HG03520 (cell line): ENCODE measurements at regions not wholly inside any gene's neighbourhood (a gene's known extent, or its start where the extent isn't known, plus 50 kb on each side); places are given as distances from the start of the nearest gene placed in this dataset.
"Not testable (repeated sequence)": the region's sequence is repeated elsewhere in the genome, so short reads cannot be mapped to it uniquely, and the experiment has no call there.

Source experiments
- ATAC-seq: cut with Tn5 transposase; IDR thresholded peaks from one replicate; pipeline ENCODE4 v1.9.1; 2021; ENCODE audit warnings: mild to moderate bottlenecking, moderate library complexity; ENCODE audit not compliant: unreplicated experiment

DNA sequence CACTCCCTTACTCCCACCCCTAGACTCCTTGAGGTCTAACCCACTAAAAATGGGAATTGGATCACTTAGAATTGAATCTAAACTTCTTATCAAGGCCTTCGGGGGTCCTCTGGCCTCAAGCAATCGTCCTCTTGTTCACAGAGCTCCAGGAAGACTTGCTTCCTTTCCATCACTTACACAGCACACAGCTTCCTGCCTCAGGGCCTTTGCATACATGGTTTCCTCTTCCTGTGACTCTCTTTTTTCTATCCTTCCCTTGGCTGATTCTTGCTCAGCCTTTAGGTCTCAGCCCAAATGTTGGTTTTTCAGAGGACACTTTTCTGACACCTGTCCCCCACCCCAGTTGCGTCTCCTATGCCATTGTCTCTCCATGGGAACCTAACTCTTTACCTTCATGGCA, 50.0 kb upstream of the ALDH1B1 start:
- no peak for ATAC-seq

DNA sequence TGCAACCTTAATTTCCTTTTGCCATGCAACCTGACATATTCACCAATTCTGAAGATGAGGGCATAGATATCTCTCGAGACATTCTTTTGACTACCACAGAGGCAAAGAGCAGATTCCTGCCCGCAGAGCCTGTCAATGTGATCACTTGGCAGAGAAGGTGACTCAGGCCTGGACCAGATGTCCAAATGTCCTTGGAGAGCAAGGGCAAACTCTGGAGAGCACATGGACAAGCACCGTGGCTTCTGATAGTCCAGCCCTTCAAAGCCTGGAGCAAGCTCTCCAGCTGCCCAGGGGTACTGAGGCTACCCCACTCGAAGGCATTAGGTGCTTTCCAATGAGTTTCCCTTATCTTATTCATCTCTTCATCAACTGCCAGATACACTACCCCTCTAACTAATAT, 50.4 kb upstream of the ALDH1B1 start:
- no peak for ATAC-seq

DNA sequence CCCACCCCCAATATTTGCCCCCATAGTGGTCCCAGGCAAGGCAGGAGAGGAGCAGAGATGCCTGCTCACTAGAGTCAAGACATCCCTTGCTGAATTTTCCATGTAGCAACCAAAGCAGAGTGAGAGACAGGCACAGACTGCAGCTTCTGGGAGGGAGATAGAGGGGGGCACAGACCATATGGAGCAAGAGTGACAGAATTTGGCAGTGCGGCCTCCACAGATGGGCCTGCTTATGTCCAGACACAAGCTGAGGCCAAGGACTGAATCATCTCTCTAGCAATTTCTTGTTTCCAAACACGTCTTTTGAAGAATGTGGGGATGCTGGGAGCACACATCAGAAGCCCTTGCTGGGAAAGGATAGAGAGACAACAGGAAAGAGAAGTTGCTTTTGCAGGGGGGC, 53.0 kb upstream of the ALDH1B1 start:
- ATAC-seq = no peak

DNA sequence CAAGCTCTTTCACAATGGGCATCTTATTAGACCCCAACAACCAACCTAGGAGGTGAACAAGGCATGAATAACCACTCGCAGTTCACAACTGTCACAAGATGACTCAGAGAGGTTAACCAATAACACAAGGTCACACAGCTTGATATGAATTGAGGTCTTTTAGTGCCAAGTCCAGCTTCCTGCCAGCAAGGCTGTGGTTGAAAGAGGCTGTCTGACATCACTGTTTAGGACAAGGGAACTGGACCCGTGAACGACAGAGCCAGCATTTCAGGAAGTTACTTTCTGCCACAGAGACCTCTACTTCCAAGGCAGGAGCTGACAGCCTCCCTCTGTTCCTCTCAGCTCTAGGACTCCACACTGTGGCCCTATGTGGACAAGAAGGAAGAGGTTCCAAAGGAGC, 53.4 kb upstream of the ALDH1B1 start:
- ATAC-seq = no peak

DNA sequence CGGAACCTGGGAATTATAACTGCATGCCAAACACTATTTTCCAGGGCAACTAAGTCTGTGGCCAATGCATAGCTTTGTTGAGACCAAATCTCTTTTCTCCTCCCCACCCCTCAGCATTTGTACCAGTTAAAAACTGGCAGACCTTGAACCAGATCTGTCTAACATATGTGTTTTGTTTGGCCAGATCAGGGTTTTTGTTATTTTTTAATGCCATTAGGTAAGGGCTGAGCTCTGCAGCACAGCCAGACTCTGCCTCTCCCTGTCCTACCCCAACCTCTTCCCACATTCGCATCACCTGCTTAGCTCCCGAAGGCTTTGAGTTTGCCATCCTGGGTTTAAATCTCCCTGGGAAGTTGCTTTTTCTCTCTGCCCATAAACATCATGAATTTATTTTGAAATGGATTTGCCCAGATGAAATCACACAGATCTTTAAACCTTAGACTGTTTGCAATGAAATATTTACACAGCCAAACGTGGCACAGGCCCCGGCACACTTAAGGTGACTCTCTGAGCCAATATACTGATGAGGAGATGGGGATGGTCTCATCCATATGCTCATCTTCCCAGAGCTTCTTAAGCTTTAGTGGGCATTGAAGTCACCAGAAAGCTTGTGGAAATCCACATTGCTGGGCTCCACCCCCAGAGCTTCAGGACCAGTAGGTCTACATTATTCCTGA, 54.0 kb upstream of the ALDH1B1 start:
- ATAC-seq = no peak

DNA sequence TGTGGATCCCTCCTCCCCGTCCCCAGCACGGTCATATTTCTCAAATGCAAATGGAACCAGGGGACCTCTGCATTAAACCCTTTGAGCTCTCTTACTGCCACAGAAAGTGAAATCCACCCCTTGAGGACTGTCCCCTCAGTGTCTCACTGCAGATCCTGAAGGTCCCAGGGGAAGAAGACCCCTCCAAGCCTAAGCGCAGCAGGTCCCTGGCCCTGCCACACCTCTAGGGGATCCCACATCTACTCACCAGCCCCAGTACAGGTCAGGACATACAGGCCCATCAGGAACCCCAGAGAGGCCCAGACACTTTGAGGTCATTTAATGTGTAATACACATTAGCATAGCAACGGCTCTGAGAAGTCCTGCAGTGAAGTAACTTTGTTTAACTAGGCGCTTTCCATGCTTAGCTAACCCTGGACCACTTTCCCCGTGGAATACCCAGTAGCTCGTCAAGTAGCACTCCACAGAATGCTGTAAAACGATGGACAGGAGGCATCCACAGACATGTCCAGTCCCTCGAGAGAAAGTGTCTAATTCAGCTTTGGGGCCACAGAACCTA, 54.7 kb upstream of the ALDH1B1 start:
- ATAC-seq = no peak

DNA sequence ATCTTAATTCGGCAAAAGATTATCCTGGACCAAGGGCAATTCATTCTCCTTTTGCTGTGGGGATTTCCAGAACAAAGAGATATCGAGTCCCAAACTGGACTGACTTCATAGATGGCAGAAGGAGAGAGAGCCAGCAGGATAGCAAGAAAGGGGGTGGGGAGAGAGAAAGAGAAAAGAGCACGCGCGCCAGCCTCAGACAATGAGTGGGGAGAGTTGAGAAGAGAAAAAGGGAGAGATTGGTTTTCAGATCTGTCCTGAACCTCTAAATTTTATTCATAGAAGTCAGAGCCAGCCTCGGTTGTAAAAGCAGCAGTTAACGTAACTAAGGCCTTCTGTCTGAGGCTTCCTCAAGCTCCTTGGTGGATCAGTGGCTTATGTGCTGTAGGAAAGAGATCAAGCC, 55.3 kb upstream of the ALDH1B1 start:
- ATAC-seq = no peak

DNA sequence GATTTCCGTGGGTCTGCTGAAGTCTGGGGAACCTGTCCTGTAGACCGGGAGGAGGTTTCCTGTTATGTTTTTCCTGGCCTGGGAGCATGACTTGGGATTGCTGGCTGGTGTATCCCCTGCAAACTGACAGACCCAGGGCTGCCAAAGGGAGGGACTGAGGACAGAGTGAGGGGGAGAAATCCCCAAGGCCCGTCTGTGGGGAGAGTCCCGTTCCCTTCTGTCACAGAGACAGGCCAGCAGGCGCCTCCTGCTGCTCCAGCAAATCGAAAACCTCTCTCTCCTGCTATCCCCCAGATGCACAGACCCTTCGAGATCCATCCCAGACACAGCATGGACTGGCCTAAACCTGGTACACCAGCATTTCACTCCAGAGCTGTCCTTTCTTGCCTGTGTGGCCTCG, 56.2 kb upstream of the ALDH1B1 start:
- ATAC-seq = no peak

DNA sequence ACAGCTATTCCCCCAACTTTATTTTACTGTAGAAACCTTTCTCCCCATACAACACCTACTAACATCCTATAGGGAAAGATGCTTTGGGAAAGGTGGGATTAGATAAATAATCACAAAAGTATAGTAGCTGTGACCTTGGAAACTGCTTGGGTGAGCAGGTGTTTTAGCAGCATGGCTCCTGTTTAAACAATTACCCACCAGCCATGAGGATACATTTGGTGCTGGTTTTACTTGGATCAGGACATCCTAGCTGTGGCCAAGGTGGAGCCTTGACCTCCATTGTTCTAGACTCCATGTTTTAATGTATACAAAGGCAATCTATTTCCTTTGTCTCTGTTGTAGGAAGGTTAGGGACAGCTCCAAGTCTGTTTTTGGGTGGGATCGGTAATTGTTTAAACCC, 56.8 kb upstream of the ALDH1B1 start:
- no peak for ATAC-seq

DNA sequence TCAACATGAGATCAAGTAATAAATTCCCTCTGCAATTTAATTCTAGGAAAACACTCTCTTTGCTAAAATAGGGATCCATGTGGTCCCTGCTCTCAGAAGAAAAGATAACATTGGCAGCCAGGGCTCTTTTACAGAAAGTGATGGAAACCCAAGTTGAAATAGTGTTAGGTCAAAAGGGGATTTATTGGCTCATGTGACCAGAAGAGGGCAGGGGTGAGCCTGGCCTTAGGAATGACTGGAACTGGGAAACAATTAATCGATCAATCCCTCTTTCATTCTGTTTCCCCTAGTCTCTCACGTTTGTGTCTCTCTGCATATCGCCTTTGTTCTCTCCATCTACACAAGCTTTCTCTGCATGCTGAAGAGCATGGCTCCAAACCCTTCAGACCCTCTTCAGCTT, 58.3 kb upstream of the ALDH1B1 start:
- ATAC-seq = no peak

DNA sequence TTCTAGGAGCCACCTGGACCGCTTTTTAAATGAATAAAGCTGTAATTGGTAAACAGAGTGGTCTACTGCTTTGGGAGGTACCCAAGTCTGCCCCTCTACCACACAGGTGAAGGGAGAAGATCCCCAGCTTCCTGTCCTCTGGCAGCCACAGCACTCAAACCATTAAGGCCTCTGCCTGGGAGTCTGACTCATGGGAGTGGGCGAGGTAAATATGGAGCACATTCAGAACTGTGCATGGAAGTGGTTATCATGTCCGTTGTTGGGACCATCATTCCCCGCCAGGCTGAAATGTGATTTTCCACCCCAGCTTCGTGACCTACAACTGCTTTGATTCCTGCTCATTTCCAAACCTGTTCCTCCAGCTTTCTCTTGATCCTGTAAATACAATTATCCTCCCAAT, 59.5 kb upstream of the ALDH1B1 start:
- ATAC-seq = no peak

DNA sequence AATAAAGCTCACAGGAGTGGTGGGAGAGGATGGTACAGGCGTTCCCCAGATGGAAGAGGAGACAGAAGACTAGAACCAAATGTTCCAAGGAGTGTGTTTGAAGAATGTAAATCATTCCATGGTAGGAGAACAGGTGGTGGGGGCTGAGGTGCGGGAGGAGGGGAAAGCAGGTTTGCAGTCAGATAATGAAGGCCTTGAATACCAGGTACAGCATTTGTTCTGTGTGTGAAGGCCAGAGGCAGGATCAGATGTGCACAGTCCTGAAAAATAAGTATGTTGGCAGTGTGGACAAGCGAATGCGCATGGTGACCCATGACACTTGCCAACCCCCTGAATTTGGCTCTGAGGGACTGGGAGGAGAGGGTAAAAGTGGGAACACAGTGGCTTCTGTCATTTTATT, 59.9 kb upstream of the ALDH1B1 start:
- no peak for ATAC-seq

DNA sequence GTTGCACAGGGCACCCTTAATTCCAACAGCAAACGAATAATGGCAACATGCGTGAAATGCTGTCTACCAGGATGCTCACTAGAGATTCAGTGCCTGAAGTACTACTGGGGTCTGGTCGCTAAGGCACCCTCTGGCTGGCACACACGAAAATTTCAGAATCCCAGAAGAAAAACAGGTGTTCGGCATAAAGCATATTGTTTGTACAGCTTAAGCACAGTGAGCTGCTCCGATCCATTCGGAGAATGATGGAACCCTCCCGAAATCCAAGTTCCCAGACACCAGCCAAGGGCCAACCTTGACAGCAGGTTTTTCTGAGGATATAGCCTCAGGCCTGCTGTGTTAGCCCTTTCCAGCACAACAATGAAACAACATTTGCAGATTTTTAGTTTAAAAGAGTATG, 61.4 kb upstream of the ALDH1B1 start:
- no peak for ATAC-seq

DNA sequence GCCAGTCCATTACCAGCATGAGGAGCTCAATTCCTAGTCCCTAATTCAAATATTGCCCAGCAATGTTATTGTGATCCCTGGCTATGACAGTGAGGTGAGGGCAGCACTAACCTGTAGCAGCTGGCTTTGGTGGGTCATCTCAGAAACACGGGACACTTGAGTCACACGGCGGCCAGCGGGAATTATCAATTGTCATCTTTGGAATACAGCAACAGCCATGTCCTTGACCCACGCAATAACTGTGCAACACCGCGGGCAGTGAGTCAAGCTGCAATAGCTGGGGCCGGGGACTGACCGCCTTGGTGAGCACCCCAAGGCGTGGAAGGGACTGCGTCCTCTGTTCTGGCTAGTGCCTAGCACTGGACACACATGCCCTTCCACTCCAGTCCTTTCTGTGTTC, 62.5 kb upstream of the ALDH1B1 start:
- no peak for ATAC-seq

DNA sequence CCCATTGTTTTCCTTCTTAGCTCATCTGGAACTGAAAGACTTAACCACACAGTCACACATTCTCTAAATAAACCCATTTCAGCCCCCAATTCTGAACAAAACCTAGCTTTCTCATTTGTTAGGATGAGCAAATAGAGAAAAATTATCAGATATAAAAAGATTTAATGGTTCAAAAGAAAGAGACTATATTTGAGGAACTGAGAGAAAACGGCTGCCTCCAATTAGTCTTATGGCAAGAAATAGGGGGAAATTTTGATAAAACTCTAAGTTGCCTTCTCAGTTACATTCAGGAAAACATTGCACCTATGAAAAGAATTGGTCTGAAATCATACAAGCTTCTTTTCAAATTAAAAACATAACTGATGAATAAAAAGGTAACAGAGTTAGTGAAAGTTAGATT, 63.7 kb upstream of the ALDH1B1 start:
- no peak for ATAC-seq

DNA sequence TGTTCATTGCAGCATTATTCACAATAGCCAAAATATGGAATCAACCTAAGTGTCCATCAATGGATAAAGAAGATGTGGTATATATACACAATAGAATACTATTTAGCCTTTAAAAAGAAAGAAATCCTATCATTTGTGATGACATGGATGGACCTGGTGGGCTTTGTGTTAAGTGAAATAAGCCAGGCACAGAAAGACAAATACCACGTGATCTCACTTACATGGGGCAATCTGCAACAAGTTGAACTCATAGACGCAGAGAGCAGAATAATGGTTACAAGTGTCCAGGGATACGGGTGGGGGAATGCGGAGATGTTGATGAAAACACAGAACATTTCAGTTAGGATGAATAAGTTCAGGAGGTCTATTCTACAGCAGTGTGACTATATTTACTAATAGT, 66.4 kb upstream of the ALDH1B1 start:
- ATAC-seq = no peak

DNA sequence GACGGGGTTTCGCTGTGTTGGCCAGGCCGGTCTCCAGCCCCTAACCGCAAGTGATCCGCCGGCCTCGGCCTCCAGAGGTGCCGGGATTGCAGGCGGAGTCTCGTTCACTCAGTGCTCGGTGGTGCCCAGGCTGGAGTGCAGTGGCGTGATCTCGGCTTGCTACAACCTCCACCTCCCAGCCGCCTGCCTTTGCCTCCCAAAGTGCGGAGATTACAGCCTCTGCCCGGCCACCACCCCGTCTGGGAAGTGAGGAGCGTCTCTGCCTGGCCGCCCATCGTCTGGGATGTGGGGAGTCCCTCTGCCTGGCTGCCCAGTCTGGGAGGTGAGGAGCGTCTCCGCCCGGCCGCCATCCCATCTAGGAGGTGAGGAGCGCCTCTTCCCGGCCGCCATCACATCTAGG, 68.3 kb upstream of the ALDH1B1 start:
- not testable (repeated sequence) for ATAC-seq

DNA sequence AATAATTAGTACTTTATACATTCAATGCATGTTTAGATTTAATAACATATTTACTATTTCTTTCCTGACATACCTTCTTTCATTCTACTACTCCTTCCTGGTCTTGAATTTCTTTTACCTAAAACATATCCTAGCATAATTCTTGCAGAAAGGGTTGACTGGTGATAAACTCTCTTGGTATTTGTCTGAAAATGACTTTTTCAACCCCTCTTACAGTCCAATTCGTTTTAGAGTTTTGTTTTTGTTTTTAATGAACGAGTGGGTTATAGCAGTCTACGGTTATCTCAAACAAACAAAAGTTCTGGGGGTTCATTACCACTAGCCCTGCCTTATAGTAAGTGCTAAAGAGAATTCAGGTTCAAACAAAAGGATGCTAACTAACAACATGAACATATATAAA, 69.6 kb upstream of the ALDH1B1 start:
- no peak for ATAC-seq

DNA sequence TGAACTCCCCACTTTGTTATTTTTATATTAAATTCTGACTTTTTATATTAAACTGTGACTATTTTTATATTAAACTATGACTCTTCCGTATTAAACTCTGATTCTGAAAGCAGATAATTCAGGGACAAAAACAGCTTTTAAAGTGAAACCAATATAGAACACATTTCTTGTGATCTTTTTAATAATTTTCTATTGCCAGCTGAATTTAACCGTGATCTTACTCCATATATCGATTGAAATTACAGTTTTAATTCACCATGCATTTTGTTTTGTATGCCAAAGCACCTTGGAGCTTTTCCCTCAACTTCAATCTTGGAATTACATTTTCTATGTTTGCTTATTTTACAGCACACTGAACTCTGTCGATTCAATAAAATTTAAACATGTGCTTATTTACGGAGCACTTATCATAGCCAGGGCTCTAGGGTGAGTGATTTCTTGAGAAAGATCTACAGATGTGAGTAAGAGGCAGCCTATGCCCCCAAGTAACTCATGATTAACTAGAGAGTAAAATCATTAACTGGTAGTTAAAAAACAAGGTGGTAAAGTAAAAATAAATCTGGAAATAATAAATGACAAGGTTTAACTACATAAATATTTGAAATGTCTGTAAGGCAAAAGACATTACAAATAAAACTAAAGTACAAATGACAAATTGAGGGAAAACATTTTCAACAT, 72.9 kb upstream of the ALDH1B1 start:
- ATAC-seq = no peak

DNA sequence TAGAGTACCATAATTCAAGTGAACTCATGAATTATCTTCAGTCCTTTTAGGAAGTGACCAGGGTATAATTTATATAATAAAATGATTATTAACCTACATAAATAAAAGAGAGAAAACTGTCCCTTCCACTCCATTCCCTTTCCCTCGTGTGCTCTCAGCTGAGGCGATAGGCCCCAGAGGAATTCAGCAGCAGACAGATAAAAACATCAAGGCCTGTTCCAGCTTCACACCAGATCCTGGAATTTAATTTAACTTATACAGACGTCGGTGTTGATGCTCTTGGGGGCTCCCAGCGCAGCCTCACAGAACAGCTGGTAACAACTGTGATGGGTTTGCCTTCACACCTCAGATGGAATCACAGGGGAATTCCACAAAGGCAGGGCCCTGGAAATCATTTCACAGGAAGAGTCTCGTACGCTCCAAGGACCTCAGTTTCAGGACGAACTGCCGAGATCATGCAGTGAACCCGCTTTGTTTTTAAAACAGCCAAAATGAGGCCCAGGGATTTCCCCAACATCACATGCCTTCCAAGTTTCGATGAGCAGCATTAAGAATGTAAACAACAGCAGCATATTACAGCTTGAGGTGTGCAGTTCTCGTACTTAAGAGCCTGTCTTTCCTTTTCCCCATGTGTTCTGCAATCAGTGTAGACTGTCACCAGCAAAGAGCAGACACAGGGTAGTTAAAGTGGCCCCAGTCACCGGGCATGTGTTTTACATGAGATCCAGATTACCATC, 73.6 kb upstream of the ALDH1B1 start:
- peak; percentile 80 for ATAC-seq

DNA sequence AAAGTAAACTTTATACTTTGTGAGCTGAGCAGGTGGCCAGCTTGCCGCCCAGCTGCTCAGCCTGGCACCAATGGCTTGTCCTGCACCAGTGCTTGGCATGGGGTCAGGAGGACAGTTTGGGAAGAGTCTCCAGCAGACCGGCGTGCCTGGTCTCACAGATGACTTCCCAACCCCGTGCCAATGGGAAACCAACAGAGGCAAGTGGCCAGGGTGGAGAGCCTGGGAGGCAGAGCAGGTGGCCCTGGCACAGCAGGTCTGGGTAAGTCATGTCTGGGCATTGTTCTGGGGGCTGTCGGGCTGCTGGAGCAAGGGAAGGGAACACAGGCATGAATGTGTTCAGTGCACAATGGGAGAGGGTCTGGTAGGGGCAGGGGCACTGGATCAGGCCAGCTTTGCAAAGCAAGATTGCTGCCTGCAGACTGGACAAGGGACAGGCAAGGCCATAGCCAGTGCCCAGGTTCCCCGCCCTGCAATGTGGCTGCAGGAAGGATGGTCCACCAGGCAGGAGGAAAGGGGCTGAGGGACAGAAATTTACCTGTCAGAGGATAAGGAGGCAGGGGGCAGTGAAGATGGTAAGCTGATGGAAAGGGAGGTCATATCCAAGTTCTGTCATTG, 76.2 kb upstream of the ALDH1B1 start:
- no peak for ATAC-seq
